CD14-positive monocyte (primary cell): ENCODE measurements at regions not wholly inside any gene's neighbourhood (a gene's known extent, or its start where the extent isn't known, plus 50 kb on each side); places are given as distances from the start of the nearest gene placed in this dataset.

Experiments
- DNase-seq, 3 donors: peaks; one replicate each; pipeline ENCODE4 v3.0.0-alpha.2; 2011 to 2022
- H2AFZ ChIP-seq: 2 replicates; pipeline ENCODE4 v1.6.0; 2012; ENCODE audit warnings: mild to moderate bottlenecking, low read depth, low read length, inconsistent platforms; ENCODE audit not compliant: insufficient read depth, poor library complexity, severe bottlenecking
- H3K27ac ChIP-seq, 2 donors: 1 replicate in 1 of 2; 2 replicates in 1 of 2; pipeline ENCODE4 v1.5.1; 2012 to 2013; ENCODE audit warnings: low read length in 2 of 2, control low read depth in 1 of 2, inconsistent platforms in 1 of 2, low read depth in 1 of 2, mild to moderate bottlenecking in 1 of 2
- H3K27me3 ChIP-seq, 2 donors: one replicate each; pipeline versions ENCODE4 v1.6.0 to v1.6.1; 2011 to 2013; ENCODE audit warnings: low read length in 2 of 2; ENCODE audit not compliant: control insufficient read depth in 2 of 2, insufficient read depth in 2 of 2
- H3K36me3 ChIP-seq, 2 donors: replicated peaks in 1 of 2; 1 replicate in 1 of 2; 2 replicates in 1 of 2; pipeline versions ENCODE4 v1.5.1 to v1.6.1; 2012 to 2013; ENCODE audit warnings: low read length in 2 of 2, control low read depth in 1 of 2, inconsistent platforms in 1 of 2, mild to moderate bottlenecking in 1 of 2; ENCODE audit not compliant: insufficient read depth in 2 of 2, control insufficient read depth in 1 of 2
- H3K4me1 ChIP-seq, 2 donors: 1 replicate in 1 of 2; 2 replicates in 1 of 2; pipeline versions ENCODE4 v1.5.1 to v1.6.1; 2012 to 2013; ENCODE audit warnings: low read length in 2 of 2, control low read depth in 1 of 2, inconsistent platforms in 1 of 2, mild to moderate bottlenecking in 1 of 2, moderate library complexity in 1 of 2; ENCODE audit not compliant: insufficient read depth in 2 of 2, control insufficient read depth in 1 of 2
- H3K4me2 ChIP-seq: replicated peaks from 2 replicates; pipeline ENCODE3; 2012; ENCODE audit warnings: low read length, moderate library complexity, mild to moderate bottlenecking; ENCODE audit not compliant: poor library complexity, severe bottlenecking; ENCODE audit errors: extremely low read depth
- H3K4me3 ChIP-seq, 3 experiments: fragments of 200-600 bp in 1 of 3; sonication (generic) in 1 of 3; replicated peaks in 1 of 3; 1 replicate in 2 of 3; 2 replicates in 1 of 3; pipeline ENCODE4 v1.5.1; 2011 to 2013; ENCODE audit warnings: low read length in 3 of 3, mild to moderate bottlenecking in 3 of 3, control low read depth in 2 of 3, low read depth in 2 of 3, inconsistent platforms in 1 of 3, moderate library complexity in 1 of 3
- H3K79me2 ChIP-seq: 2 replicates; pipeline ENCODE4 v1.6.0; 2012; ENCODE audit warnings: mild to moderate bottlenecking, control low read depth, inconsistent platforms, low read length, moderate library complexity; ENCODE audit not compliant: insufficient read depth
- H3K9ac ChIP-seq: 2 replicates; pipeline ENCODE4 v1.6.0; 2017; ENCODE audit warnings: low read length, mild to moderate bottlenecking; ENCODE audit not compliant: insufficient read depth, poor library complexity, severe bottlenecking
- H3K9me3 ChIP-seq, 2 donors: replicated peaks in 1 of 2; 1 replicate in 1 of 2; 2 replicates in 1 of 2; pipeline versions ENCODE4 v1.5.1 to v1.6.1; 2012 to 2013; ENCODE audit warnings: low read length in 2 of 2, control low read depth in 1 of 2; ENCODE audit not compliant: control insufficient read depth in 1 of 2, insufficient read depth in 1 of 2
- H4K20me1 ChIP-seq: 2 replicates; pipeline ENCODE4 v1.6.0; 2012; ENCODE audit warnings: mild to moderate bottlenecking, low read length, control low read depth, moderate library complexity; ENCODE audit not compliant: insufficient read depth
- H3K27ac Mint-ChIP-seq, 7 donors: one replicate each; pipeline ENCODE4 v1.8.0; 2020; ENCODE audit warnings: mild to moderate bottlenecking in 7 of 7, mixed read lengths in 7 of 7, moderate library complexity in 6 of 7, inconsistent platforms in 2 of 7
- H3K27me3 Mint-ChIP-seq, 3 donors: one replicate each; pipeline ENCODE4 v1.8.0; 2021 to 2022; ENCODE audit warnings: low read depth in 3 of 3, mild to moderate bottlenecking in 3 of 3, mixed read lengths in 3 of 3, moderate library complexity in 3 of 3, inconsistent platforms in 1 of 3
- H3K36me3 Mint-ChIP-seq, 2 donors: one replicate each; pipeline ENCODE4 v1.8.0; 2020; ENCODE audit warnings: mixed read lengths in 2 of 2, inconsistent platforms in 1 of 2, mild to moderate bottlenecking in 1 of 2
- H3K4me1 Mint-ChIP-seq: one replicate; pipeline ENCODE4 v1.8.0; 2020; ENCODE audit warnings: mild to moderate bottlenecking, mixed read lengths
- H3K4me3 Mint-ChIP-seq, 2 donors: one replicate each; pipeline ENCODE4 v1.8.0; 2020; ENCODE audit warnings: mild to moderate bottlenecking in 2 of 2, mixed read lengths in 2 of 2, moderate library complexity in 1 of 2
- H3K9me3 Mint-ChIP-seq, 7 donors: one replicate each; pipeline ENCODE4 v1.8.0; 2020 to 2022; ENCODE audit warnings: mixed read lengths in 7 of 7, mild to moderate bottlenecking in 6 of 7, moderate library complexity in 6 of 7, inconsistent platforms in 2 of 7
- CTCF ChIP-seq: fragments of 200-600 bp; IDR thresholded peaks from one replicate; pipeline ENCODE4 v1.8.0; 2022; ENCODE audit warnings: antibody characterized with exemption, mild to moderate bottlenecking
- WGBS: methylation state at CpG from one replicate; pipeline ENCODE4 v1.1.5; 2013; ENCODE audit warnings: missing lambda C conversion rate; ENCODE audit not compliant: insufficient coverage; 5-methylcytosine and 5-hydroxymethylcytosine counted together
- intact Hi-C, 2 donors: fragments of 100-400 bp; cut with micrococcal nuclease; formaldehyde crosslinking; loops; one replicate each; pipeline versions ENCODE4 v1.15.0 to v1.15.1; 2023

DNA sequence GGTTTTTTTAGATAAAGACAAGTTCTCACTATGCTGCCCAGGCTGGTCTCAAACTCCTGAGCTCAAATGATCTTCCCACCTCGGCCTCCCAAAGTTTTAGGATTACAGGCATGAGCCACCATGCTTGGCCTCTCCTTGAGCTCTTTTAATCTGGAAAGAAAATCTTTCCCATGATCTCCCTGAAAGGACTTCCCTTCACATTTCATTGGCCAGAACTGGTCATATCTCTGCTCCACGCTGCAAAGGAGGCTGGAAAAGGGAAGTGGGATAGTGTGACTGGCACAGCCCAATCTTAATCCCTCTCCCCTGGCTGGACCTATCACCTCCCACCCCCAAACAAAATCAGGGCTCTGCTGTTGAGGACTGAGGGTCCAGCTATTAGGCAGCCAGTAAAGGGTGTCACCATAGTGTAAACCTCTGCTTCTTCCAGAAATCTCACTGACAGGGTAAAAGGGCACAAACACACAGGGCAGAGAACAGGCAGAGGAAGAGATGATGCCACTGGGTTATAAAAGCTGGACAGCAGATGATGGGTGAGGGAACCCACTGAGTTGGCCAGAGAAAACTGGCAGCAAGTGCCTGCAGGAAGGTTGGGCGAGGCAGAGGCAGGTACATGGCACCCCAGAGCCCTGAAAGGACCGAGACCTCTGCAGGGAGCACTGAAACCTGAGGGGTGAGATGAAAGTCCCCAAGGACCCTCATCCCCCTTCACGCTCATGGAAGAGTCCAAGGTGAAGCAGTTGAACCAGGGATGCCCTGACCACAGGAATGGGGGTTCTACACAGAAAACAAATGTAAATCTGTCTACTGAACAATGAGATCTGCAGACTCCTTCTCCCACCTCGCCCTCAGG lies 83.1 kb upstream of the PTPN1 start:
- TF ChIP-seq CTCF: no peak
- Histone ChIP-seq H3K9me3 (no peaks in the 10 kb centered on the region), H3K27ac (no peak overlapping the region), H3K79me2 (no peaks in the 10 kb centered on the region), H2AFZ (no peak overlapping the region), H3K4me2 (no peak overlapping the region), H4K20me1 (no peaks in the 10 kb centered on the region), H3K36me3 (no peaks in the 10 kb centered on the region), H3K27me3 (no peaks in the 10 kb centered on the region), H3K4me3 (no peak overlapping the region), H3K9ac (no peak overlapping the region), H3K4me1 (peaks cover 7 to 12% of the 10 kb centered on the region in 2 donors)
- H3K9me3 Mint-ChIP-seq: no peaks in the 10 kb centered on the region
- peak in 2 of 3 donors; percentile 61 to 74 for DNase-seq
- peaks cover 28% of the 10 kb centered on the region for H3K4me1 Mint-ChIP-seq
- 86% methylated on average over 3 of the region's 6 CpGs for WGBS
- peak overlapping the region in 1 of 2 donors; percentile 9 for H3K4me3 Mint-ChIP-seq
- intact Hi-C loops: no loop called here
- H3K27ac Mint-ChIP-seq: peak overlapping the region in 4 of 7 donors; percentile 4 to 54 (median 30)
- H3K27me3 Mint-ChIP-seq: peaks cover 0 to 4% (median 1%) of the 10 kb centered on the region in 3 donors
- peaks cover 0 to 2% of the 10 kb centered on the region in 2 donors for H3K36me3 Mint-ChIP-seq

- no peak overlapping the region for H2AFZ ChIP-seq
- DNase-seq: peak in 1 of 3 donors; percentile 41
- H3K27me3 Mint-ChIP-seq: peaks cover 0 to 4% (median 1%) of the 10 kb centered on the region in 3 donors
- H3K9me3 ChIP-seq: no peaks in the 10 kb centered on the region
- H3K4me3 ChIP-seq: no peak overlapping the region
- H3K9ac ChIP-seq: no peak overlapping the region
- intact Hi-C loops: no loop called here
- H3K79me2 ChIP-seq: no peaks in the 10 kb centered on the region
- H3K36me3 Mint-ChIP-seq: no peaks in the 10 kb centered on the region
- H3K27ac ChIP-seq: no peak overlapping the region
- H4K20me1 ChIP-seq: no peaks in the 10 kb centered on the region
- H3K4me3 Mint-ChIP-seq: peak overlapping the region in 1 of 2 donors; percentile 9
- H3K36me3 ChIP-seq: no peaks in the 10 kb centered on the region
- no peaks in the 10 kb centered on the region for H3K27me3 ChIP-seq
- H3K27ac Mint-ChIP-seq: no peak overlapping the region
- no peak for TF ChIP-seq CTCF
- H3K9me3 Mint-ChIP-seq: no peaks in the 10 kb centered on the region
- H3K4me1 ChIP-seq: peaks cover 7 to 12% of the 10 kb centered on the region in 2 donors
- H3K4me2 ChIP-seq: no peak overlapping the region
- H3K4me1 Mint-ChIP-seq: peaks cover 26% of the 10 kb centered on the region
- WGBS: 18% methylated on average over 3 of the region's 5 CpGs
These were observed 82.5 kb upstream of the PTPN1 start for GRCh38 chr20:50427719-50428083.
